GM12892 (cell line): ENCODE measurements at regions not wholly inside any gene's neighbourhood (a gene's known extent, or its start where the extent isn't known, plus 50 kb on each side); places are given as distances from the start of the nearest gene placed in this dataset.

Experiments used
- DNase-seq: peaks from one replicate; pipeline ENCODE4 v3.0.0; 2011; ENCODE audit not compliant: insufficient read length
- FAIRE-seq: peaks from 2 replicates; lab custom pipeline; 2011; peaks lifted over from hg19 to GRCh38; lab: Jason Lieb, UNC
- POLR2A ChIP-seq: IDR thresholded peaks from 2 replicates; pipeline ENCODE4 v1.6.1; 2011; ENCODE audit warnings: low read depth, low read length, control low read depth
- POLR2AphosphoS5 ChIP-seq: IDR thresholded peaks from 2 replicates; pipeline ENCODE4 v1.6.1; 2011; ENCODE audit warnings: low read depth, low read length, control low read depth
- TAF1 ChIP-seq: IDR thresholded peaks from 2 replicates; pipeline ENCODE4 v1.6.1; 2011; ENCODE audit warnings: low read depth, mild to moderate bottlenecking, control low read depth, low read length, borderline replicate concordance

DNA sequence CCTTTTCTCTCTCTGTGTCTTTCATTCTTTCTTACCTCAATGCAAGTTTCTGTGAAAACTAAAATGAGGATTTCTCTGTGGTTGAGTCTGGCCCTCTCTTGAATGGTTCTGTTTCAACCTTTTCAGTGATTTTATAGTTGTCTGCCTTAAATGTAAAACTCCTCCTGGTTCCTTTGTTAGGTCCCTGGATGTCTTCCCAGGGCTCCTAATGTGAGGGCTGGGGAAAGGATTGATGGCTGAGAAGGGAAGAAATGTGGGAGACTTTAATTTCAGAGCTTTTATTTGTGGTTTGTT is 90.6 kb upstream of the GRM7 start:
- no peak for DNase-seq
- TF ChIP-seq POLR2AphosphoS5 (no peak), POLR2A (no peak), TAF1 (no peak)
- no peak for FAIRE-seq

DNA sequence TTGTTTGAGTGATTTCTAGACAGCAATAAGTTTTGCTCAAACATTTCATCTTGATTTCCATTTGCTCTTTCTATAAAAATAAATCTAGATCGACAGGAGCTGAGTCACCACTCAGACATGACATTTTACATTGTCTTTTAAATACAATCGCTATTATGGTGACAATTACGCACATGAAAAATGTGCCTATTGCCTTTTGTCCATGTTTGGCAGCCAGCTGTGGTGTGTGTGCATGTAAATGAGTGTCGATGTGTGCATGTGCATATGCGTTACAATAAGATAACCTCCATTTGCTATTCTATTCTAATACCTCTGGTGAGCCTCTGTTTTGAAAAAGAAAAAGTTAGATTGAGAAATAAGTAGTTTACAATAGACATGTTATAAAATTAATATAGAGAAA is 89.7 kb upstream of the GRM7 start:
- DNase-seq (no peak), FAIRE-seq (no peak)
- TF ChIP-seq POLR2A: no peak
- no peak for TF ChIP-seq TAF1
- TF ChIP-seq POLR2AphosphoS5: no peak

DNA sequence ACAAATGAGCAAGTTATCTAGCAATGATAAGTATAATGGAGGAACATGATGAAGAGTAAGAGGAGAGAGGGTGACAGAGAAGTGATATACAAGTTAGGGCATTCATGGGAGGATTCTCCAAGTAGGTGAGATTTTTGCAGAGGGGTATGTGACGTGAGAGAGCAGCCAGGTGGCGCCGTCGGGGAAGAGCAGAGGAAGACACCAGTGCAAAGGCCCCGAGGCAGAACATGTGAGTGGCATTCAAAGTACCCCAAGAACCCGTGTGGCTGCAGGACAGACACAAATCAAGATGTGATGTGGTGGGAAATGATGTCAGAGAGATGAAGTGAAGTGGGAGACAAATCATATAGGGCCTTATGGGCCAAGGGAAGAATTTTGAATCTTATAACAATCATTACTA is 81.8 kb upstream of the GRM7 start:
- no peak for TF ChIP-seq POLR2A
- TF ChIP-seq TAF1: no peak
- no peak for TF ChIP-seq POLR2AphosphoS5
- FAIRE-seq: no peak
- DNase-seq: no peak

DNA sequence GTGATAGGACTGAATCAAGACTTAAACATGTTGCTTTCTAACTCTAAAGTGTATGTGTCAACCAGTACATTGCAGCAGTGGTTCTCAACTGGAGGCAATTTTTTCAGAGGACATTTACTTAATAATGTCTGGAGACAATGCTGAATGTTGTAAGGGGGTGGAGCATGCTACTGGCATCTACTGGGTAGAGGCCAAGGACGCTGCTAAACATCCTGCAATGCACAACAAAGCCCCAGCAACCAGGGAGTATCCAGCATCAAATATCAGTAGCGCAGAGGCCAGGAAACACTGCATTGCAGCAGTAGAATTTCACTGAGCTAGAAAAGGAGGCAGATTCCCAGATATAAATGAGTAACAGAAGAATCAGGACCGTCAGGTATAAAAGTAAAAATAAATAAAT is 79.8 kb upstream of the GRM7 start:
- FAIRE-seq: no peak
- DNase-seq: no peak

DNA sequence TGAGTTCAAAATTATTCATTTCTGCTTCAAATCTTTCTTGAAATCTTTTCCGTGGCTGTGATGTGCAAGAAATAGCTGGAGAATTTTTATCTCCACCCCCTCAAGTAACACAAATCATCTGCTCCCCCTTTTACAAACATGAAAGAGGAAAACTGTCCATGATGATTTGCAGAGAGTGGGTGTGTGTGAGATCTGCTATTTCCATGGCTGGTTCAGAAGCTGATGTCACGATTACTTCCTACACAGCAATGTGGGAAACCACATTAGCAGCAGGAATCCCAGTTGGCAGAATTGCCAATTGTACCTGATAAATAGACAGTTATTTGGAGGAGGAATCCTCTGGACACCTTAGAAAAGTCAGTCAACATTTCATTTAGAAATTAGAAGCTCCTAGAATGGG is 75.2 kb upstream of the GRM7 start:
- TF ChIP-seq POLR2AphosphoS5 (no peak), POLR2A (no peak), TAF1 (no peak)
- no peak for FAIRE-seq

More for the DNA sequence above, 79.8 kb upstream of the GRM7 start:
- no peak for TF ChIP-seq TAF1
- TF ChIP-seq POLR2A: no peak
- TF ChIP-seq POLR2AphosphoS5: no peak

GRCh38 chr3:6791161-6791560 is 69.8 kb upstream of the GRM7 start:
- FAIRE-seq: no peak

More for the DNA sequence above, 75.2 kb upstream of the GRM7 start:
- no peak for DNase-seq

GRCh38 chr3:6799264-6799915 is 61.5 kb upstream of the GRM7 start:
- TF ChIP-seq TAF1 (no peak), POLR2AphosphoS5 (no peak), POLR2A (no peak)
- FAIRE-seq: peak; percentile 88
- DNase-seq: no peak

More at GRCh38 chr3:6791161-6791560, 69.8 kb upstream of the GRM7 start:
- no peak for TF ChIP-seq POLR2A
- TF ChIP-seq TAF1: no peak
- no peak for TF ChIP-seq POLR2AphosphoS5
- DNase-seq: no peak

DNA sequence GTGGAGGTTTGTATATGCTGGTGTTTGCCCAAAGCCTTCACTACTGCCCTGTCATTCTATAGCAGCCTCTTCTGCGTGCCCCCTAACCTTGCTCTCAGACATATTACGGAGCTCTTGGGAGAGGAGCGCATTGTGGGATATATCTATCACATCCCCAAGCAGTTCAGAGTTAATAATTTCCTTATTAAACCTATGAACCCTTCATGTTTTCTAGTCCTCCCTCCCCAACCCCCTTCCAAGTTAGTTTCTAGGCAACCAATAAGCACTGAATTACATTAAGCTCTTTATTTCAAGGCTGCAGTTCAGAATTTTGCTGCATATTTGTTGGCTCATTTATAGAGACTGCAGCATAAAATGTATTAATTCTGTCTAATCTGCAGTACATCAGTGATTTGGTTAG is 57.3 kb upstream of the GRM7 start:
- TF ChIP-seq POLR2AphosphoS5: no peak
- TF ChIP-seq TAF1: no peak
- TF ChIP-seq POLR2A: no peak
- no peak for DNase-seq
- FAIRE-seq: no peak

DNA sequence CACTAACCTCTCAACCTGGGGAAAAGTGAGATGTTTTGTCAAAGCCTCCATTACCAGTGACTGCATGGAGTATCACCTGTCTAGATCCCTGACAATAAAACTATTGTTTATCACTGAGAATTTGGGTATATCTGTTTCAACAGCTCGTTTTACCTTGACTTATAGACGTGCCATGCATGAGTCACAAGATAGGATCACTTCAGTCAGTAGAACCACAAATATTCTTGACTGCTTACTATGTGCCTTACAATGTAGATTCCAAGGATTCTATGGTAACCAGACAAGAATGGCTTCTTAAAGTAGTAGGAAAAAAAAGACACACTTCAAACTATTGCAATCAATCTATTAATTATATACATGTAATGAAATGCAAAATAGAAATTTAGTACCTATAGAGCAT is 55.7 kb upstream of the GRM7 start:
- TF ChIP-seq TAF1: no peak
- no peak for TF ChIP-seq POLR2A
- no peak for TF ChIP-seq POLR2AphosphoS5
- no peak for FAIRE-seq
- no peak for DNase-seq

GRCh38 chr3:6806991-6807390 is 53.9 kb upstream of the GRM7 start:
- FAIRE-seq (no peak), DNase-seq (no peak)
- TF ChIP-seq POLR2A: no peak
- no peak for TF ChIP-seq POLR2AphosphoS5
- TF ChIP-seq TAF1: no peak

DNA sequence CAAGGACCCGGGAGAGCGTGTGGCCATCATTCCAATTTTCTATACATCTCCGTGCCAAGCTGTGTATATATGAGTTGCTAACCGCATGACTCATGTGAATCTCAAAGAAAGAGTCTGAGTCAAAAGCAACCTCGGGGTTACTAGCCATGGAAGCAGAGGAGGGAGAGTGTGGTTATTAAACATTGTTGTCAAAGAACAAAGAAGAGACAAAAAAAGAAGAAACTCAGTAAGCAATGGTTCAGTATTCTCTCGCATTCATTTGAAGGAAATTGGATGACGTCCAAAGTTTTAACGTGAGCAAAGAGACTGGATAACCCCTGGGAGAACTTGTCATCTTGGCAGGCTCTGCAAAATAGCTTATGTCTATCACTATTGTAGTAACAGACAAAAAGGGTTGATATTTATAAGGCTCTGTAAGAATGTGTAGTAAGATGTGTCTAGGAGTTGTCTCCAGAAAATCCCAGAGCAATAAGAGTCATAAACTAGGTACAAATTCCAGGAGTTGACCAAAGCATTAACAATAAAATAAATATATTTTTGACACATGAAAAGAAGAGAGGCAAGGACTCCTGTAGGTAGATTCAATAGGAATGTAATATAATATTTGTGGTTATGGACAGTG is 52.8 kb upstream of the GRM7 start:
- FAIRE-seq: no peak
- no peak for DNase-seq
- TF ChIP-seq TAF1: no peak
- no peak for TF ChIP-seq POLR2A
- no peak for TF ChIP-seq POLR2AphosphoS5

GRCh38 chr3:6809349-6809748 is 51.6 kb upstream of the GRM7 start:
- FAIRE-seq: no peak
- DNase-seq: no peak
- TF ChIP-seq TAF1 (no peak), POLR2A (no peak), POLR2AphosphoS5 (no peak)
